GM21786 (cell line): ENCODE measurements at regions not wholly inside any gene's neighbourhood (a gene's known extent, or its start where the extent isn't known, plus 50 kb on each side); places are given as distances from the start of the nearest gene placed in this dataset.

ENCODE experiments used
- ATAC-seq: cut with Tn5 transposase; IDR thresholded peaks from one replicate; pipeline ENCODE4 v1.9.1; 2021; ENCODE audit not compliant: unreplicated experiment

- no peak for ATAC-seq
These were observed 431.5 kb downstream of the DCDC2C start for GRCh38 chr2:4134551-4135550.

- ATAC-seq, result no peak
These were observed 432.4 kb downstream of the DCDC2C start for GRCh38 chr2:4135765-4136164.

GRCh38 chr2:4139316-4139715 is 435.9 kb downstream of the DCDC2C start:
- no peak for ATAC-seq

- ATAC-seq, result no peak
These were observed 436.4 kb downstream of the DCDC2C start for GRCh38 chr2:4139731-4140130.

- ATAC-seq, result no peak
These were observed 437.1 kb downstream of the DCDC2C start for GRCh38 chr2:4140281-4140970.

GRCh38 chr2:4144731-4145130 is 441.4 kb downstream of the DCDC2C start:
- no peak for ATAC-seq

- no peak for ATAC-seq
These were observed 448.1 kb downstream of the DCDC2C start for GRCh38 chr2:4151521-4151920.

- ATAC-seq, result no peak
These were observed 448.7 kb downstream of the DCDC2C start for GRCh38 chr2:4152051-4152450.

- ATAC-seq, result no peak
These were observed 465.5 kb downstream of the DCDC2C start for GRCh38 chr2:4168834-4169233.

GRCh38 chr2:4174796-4175195 is 471.4 kb downstream of the DCDC2C start:
- no peak for ATAC-seq

- no peak for ATAC-seq
These were observed 472.0 kb downstream of the DCDC2C start for GRCh38 chr2:4175343-4175742.

GRCh38 chr2:4180631-4181030 is 477.3 kb downstream of the DCDC2C start:
- no peak for ATAC-seq

- ATAC-seq, result no peak
These were observed 477.7 kb downstream of the DCDC2C start for GRCh38 chr2:4181062-4181461.

- ATAC-seq, result no peak
These were observed 485.2 kb downstream of the DCDC2C start for GRCh38 chr2:4188561-4188960.

- ATAC-seq, result no peak
These were observed 487.2 kb downstream of the DCDC2C start for GRCh38 chr2:4190548-4190947.

- ATAC-seq, result no peak
These were observed 488.7 kb downstream of the DCDC2C start for GRCh38 chr2:4192119-4192518.

- ATAC-seq, result peak; percentile 58
These were observed 511.2 kb downstream of the DCDC2C start for GRCh38 chr2:4214444-4215205.

GRCh38 chr2:4217737-4218136 is 514.4 kb downstream of the DCDC2C start:
- no peak for ATAC-seq

- ATAC-seq, result no peak
These were observed 515.7 kb downstream of the DCDC2C start for GRCh38 chr2:4219101-4219500.

- no peak for ATAC-seq
These were observed 516.2 kb downstream of the DCDC2C start for GRCh38 chr2:4219571-4219970.

- no peak for ATAC-seq
These were observed 518.1 kb downstream of the DCDC2C start for GRCh38 chr2:4221434-4221833.
